SK-N-MC (cell line): ENCODE measurements at regions not wholly inside any gene's neighbourhood (a gene's known extent, or its start where the extent isn't known, plus 50 kb on each side); places are given as distances from the start of the nearest gene placed in this dataset.

Experiments
- DNase-seq: peaks from one replicate; pipeline ENCODE4 v3.0.0-alpha.2; 2011; ENCODE audit warnings: low read depth, low spot score
- H3K27ac ChIP-seq: fragments of 200-600 bp; sonication (generic); 2 replicates; pipeline ENCODE4 v1.5.1; 2016; ENCODE audit warnings: mixed run types
- H3K36me3 ChIP-seq: fragments of 200-600 bp; sonication (generic); 2 replicates; pipeline ENCODE4 v1.6.1; 2017; ENCODE audit warnings: antibody characterized with exemption, low read length, mixed read lengths; ENCODE audit not compliant: insufficient read depth
- H3K4me3 ChIP-seq: fragments of 200-600 bp; sonication (generic); 2 replicates; pipeline ENCODE4 v1.5.1; 2016
- H3K9ac ChIP-seq: fragments of 200-600 bp; sonication (generic); 2 replicates; pipeline ENCODE4 v1.8.0; 2017; ENCODE audit warnings: mixed run types, mixed read lengths; ENCODE audit not compliant: insufficient read length
- H3K9me3 ChIP-seq: fragments of 200-600 bp; sonication (generic); 2 replicates; pipeline ENCODE4 v1.6.1; 2017; ENCODE audit warnings: low read depth, mild to moderate bottlenecking, antibody characterized with exemption, low read length, moderate library complexity, mixed read lengths
- EZH2 ChIP-seq: fragments of 200-600 bp; sonication (generic); IDR thresholded peaks from one replicate; pipeline ENCODE4 v1.6.1; 2017; ENCODE audit warnings: antibody characterized with exemption
- FOXP2 ChIP-seq: optimal IDR thresholded peaks from 2 replicates; pipeline ENCODE3; 2011; ENCODE audit warnings: mild to moderate bottlenecking, moderate library complexity; ENCODE audit not compliant: insufficient read depth; ENCODE audit errors: extremely low read length, control extremely low read depth
- POLR2AphosphoS5 ChIP-seq: IDR thresholded peaks from 2 replicates; pipeline ENCODE4 v1.6.1; 2012; ENCODE audit warnings: mild to moderate bottlenecking, low read depth, low read length, borderline replicate concordance

- H3K9ac ChIP-seq: no peak overlapping the region
- no peaks in the 10 kb centered on the region for H3K9me3 ChIP-seq
- H3K4me3 ChIP-seq: no peak overlapping the region
- TF ChIP-seq POLR2AphosphoS5 (no peak), EZH2 (no peak), FOXP2 (no peak)
- DNase-seq: no peak
- no peaks in the 10 kb centered on the region for H3K36me3 ChIP-seq
- H3K27ac ChIP-seq: no peak overlapping the region
These were observed 108.2 kb downstream of the FOXD2 start for GRCh38 chr1:47545912-47546483.

GRCh38 chr1:47547753-47548573, 110.1 kb downstream of the FOXD2 start:
- no peak for DNase-seq
- Histone ChIP-seq H3K27ac (no peak overlapping the region), H3K9me3 (no peaks in the 10 kb centered on the region), H3K4me3 (no peak overlapping the region), H3K36me3 (no peaks in the 10 kb centered on the region), H3K9ac (no peak overlapping the region)
- TF ChIP-seq POLR2AphosphoS5 (no peak), EZH2 (no peak), FOXP2 (no peak)

GRCh38 chr1:47548637-47549036, 110.8 kb downstream of the FOXD2 start:
- Histone ChIP-seq H3K4me3 (no peak overlapping the region), H3K9ac (no peak overlapping the region), H3K36me3 (no peaks in the 10 kb centered on the region), H3K9me3 (no peaks in the 10 kb centered on the region), H3K27ac (no peak overlapping the region)
- no peak for TF ChIP-seq POLR2AphosphoS5
- no peak for TF ChIP-seq FOXP2
- no peak for TF ChIP-seq EZH2
- no peak for DNase-seq

GRCh38 chr1:47549532-47549931, 111.7 kb downstream of the FOXD2 start:
- TF ChIP-seq EZH2 (no peak), FOXP2 (no peak), POLR2AphosphoS5 (no peak)
- H3K4me3 ChIP-seq: no peak overlapping the region
- no peaks in the 10 kb centered on the region for H3K9me3 ChIP-seq
- DNase-seq: no peak
- H3K36me3 ChIP-seq: no peaks in the 10 kb centered on the region
- no peak overlapping the region for H3K27ac ChIP-seq
- H3K9ac ChIP-seq: no peak overlapping the region

GRCh38 chr1:47550929-47551328, 113.1 kb downstream of the FOXD2 start:
- DNase-seq: no peak
- TF ChIP-seq EZH2: no peak
- TF ChIP-seq FOXP2: no peak
- no peak for TF ChIP-seq POLR2AphosphoS5
- Histone ChIP-seq H3K4me3 (no peak overlapping the region), H3K27ac (no peak overlapping the region), H3K9ac (no peak overlapping the region), H3K9me3 (no peaks in the 10 kb centered on the region), H3K36me3 (no peaks in the 10 kb centered on the region)

GRCh38 chr1:47551971-47552528, 114.2 kb downstream of the FOXD2 start:
- Histone ChIP-seq H3K27ac (no peak overlapping the region), H3K9me3 (no peaks in the 10 kb centered on the region), H3K9ac (no peak overlapping the region), H3K36me3 (no peaks in the 10 kb centered on the region), H3K4me3 (no peak overlapping the region)
- DNase-seq: no peak
- TF ChIP-seq FOXP2: no peak
- TF ChIP-seq POLR2AphosphoS5: no peak
- TF ChIP-seq EZH2: no peak

GRCh38 chr1:47554082-47554481, 116.2 kb downstream of the FOXD2 start:
- Histone ChIP-seq H3K36me3 (no peaks in the 10 kb centered on the region), H3K27ac (no peak overlapping the region), H3K9ac (no peak overlapping the region), H3K4me3 (no peak overlapping the region), H3K9me3 (no peaks in the 10 kb centered on the region)
- DNase-seq: no peak
- TF ChIP-seq FOXP2 (no peak), POLR2AphosphoS5 (no peak), EZH2 (no peak)

- no peak overlapping the region for H3K9ac ChIP-seq
These were observed 117.1 kb downstream of the FOXD2 start for GRCh38 chr1:47554901-47555300.

More at GRCh38 chr1:47554901-47555300, 117.1 kb downstream of the FOXD2 start:
- Histone ChIP-seq H3K27ac (no peak overlapping the region), H3K4me3 (no peak overlapping the region), H3K9me3 (no peaks in the 10 kb centered on the region), H3K36me3 (no peaks in the 10 kb centered on the region)
- DNase-seq: no peak
- TF ChIP-seq FOXP2 (no peak), POLR2AphosphoS5 (no peak), EZH2 (no peak)
